H1 (cell line): ENCODE measurements at regions not wholly inside any gene's neighbourhood (a gene's known extent, or its start where the extent isn't known, plus 50 kb on each side); places are given as distances from the start of the nearest gene placed in this dataset.

ENCODE experiments used
- CTCF ChIA-PET: fragments of 300-600 bp; sonication (Branson Sonifier 250); formaldehyde crosslinking; loops from one replicate; lab custom pipeline; 2021; ENCODE audit not compliant: partially characterized antibody; lab: Charles Lee
- POLR2A ChIA-PET: fragments of 300-600 bp; sonication (Branson Sonifier 250); formaldehyde crosslinking; loops from one replicate; lab custom pipeline; 2021; ENCODE audit warnings: inconsistent platforms; ENCODE audit not compliant: partially characterized antibody; lab: Charles Lee
- DNase-seq, 2 experiments: peaks; one replicate each; pipeline versions ENCODE4 v3.0.0 to v3.0.0-alpha.2; 2010 to 2022; ENCODE audit warnings: low spot score in 2 of 2, low read depth in 1 of 2, mixed read lengths in 1 of 2
- FAIRE-seq: peaks from 2 replicates; lab custom pipeline; 2011; peaks lifted over from hg19 to GRCh38; lab: Jason Lieb, UNC
- H2AFZ ChIP-seq: 2 replicates; pipeline ENCODE4 v1.8.1; 2012; ENCODE audit warnings: low read length, inconsistent platforms
- H2AK5ac ChIP-seq: 2 replicates; pipeline ENCODE4 v1.6.1; 2013; ENCODE audit warnings: low read depth, low read length
- H2BK120ac ChIP-seq: replicated peaks from 2 replicates; pipeline ENCODE3; 2013; ENCODE audit warnings: low read depth, low read length, inconsistent platforms
- H2BK12ac ChIP-seq: 2 replicates; pipeline ENCODE4 v1.6.1; 2013; ENCODE audit warnings: low read depth, low read length
- H2BK15ac ChIP-seq: 2 replicates; pipeline ENCODE4 v1.6.1; 2013; ENCODE audit warnings: low read length
- H2BK20ac ChIP-seq: 2 replicates; pipeline ENCODE4 v1.6.1; 2013; ENCODE audit warnings: low read length
- H2BK5ac ChIP-seq: 2 replicates; pipeline ENCODE4 v1.6.1; 2013; ENCODE audit warnings: low read depth, low read length
- H3K14ac ChIP-seq: 2 replicates; pipeline ENCODE4 v1.6.1; 2013; ENCODE audit warnings: inconsistent platforms; ENCODE audit not compliant: insufficient read length
- H3K18ac ChIP-seq: 2 replicates; pipeline ENCODE4 v1.6.1; 2013; ENCODE audit warnings: low read length; ENCODE audit errors: extremely low read depth
- H3K23ac ChIP-seq: 2 replicates; pipeline ENCODE4 v1.6.1; 2013; ENCODE audit warnings: inconsistent platforms; ENCODE audit not compliant: insufficient read length
- H3K23me2 ChIP-seq: 2 replicates; pipeline ENCODE4 v1.6.1; 2013; ENCODE audit warnings: low read depth, low read length
- H3K27ac ChIP-seq: 2 replicates; pipeline ENCODE4 v1.6.1; 2011; ENCODE audit warnings: low read depth, low read length, inconsistent platforms
- H3K27me3 ChIP-seq, 4 experiments: replicated peaks in 1 of 4; 1 replicate in 1 of 4; 2 replicates in 3 of 4; pipeline versions ENCODE4 v1.6.1 to v1.8.1; 2011 to 2013; ENCODE audit warnings: low read length in 3 of 4, mild to moderate bottlenecking in 3 of 4, inconsistent platforms in 2 of 4, mixed read lengths in 2 of 4, moderate library complexity in 1 of 4; ENCODE audit not compliant: control insufficient read depth in 3 of 4, insufficient read depth in 3 of 4; ENCODE audit errors: extremely low read depth in 1 of 4
- H3K36me3 ChIP-seq, 4 experiments: 2 replicates each; pipeline versions ENCODE4 v1.6.1 to v1.8.1; 2011 to 2013; ENCODE audit warnings: mild to moderate bottlenecking in 4 of 4, low read length in 3 of 4, moderate library complexity in 2 of 4, control low read depth in 1 of 4, inconsistent platforms in 1 of 4; ENCODE audit not compliant: insufficient read depth in 4 of 4, control insufficient read depth in 2 of 4
- H3K4ac ChIP-seq: replicated peaks from 2 replicates; pipeline ENCODE3; 2013; ENCODE audit warnings: low read length, low read depth, mixed read lengths, inconsistent platforms; ENCODE audit not compliant: insufficient read length
- H3K4me1 ChIP-seq, 4 experiments: replicated peaks in 1 of 4; 1 replicate in 1 of 4; 2 replicates in 3 of 4; pipeline versions ENCODE4 v1.6.1 to v1.8.1; 2011 to 2013; ENCODE audit warnings: low read length in 3 of 4, inconsistent platforms in 2 of 4, mixed read lengths in 1 of 4; ENCODE audit not compliant: insufficient read depth in 4 of 4, control insufficient read depth in 3 of 4
- H3K4me2 ChIP-seq, 2 experiments: 2 replicates each; pipeline versions ENCODE4 v1.6.1 to v1.8.1; 2011 to 2013; ENCODE audit warnings: low read depth in 2 of 2, low read length in 2 of 2, control low read depth in 1 of 2, inconsistent platforms in 1 of 2, mild to moderate bottlenecking in 1 of 2; ENCODE audit not compliant: insufficient read depth in 1 of 2
- H3K4me3 ChIP-seq, 4 experiments: fragments of 200-600, 300-600 bp in 1 of 4; sonication (generic), shearing (Covaris generic), sonication (Bioruptor Twin) in 1 of 4; 2 replicates each; pipeline versions ENCODE4 v1.5.1 to v1.8.1; 2011 to 2016; ENCODE audit warnings: low read length in 4 of 4, low read depth in 3 of 4, control low read depth in 2 of 4, inconsistent platforms in 2 of 4, mild to moderate bottlenecking in 2 of 4, mixed read lengths in 1 of 4, moderate library complexity in 1 of 4; ENCODE audit not compliant: insufficient read depth in 2 of 4; ENCODE audit errors: extremely low read depth in 1 of 4
- H3K56ac ChIP-seq: replicated peaks from 2 replicates; pipeline ENCODE3; 2013; ENCODE audit warnings: low read depth, mild to moderate bottlenecking, mixed read lengths, low read length, inconsistent platforms; ENCODE audit not compliant: insufficient read length
- H3K79me1 ChIP-seq: 2 replicates; pipeline ENCODE4 v1.6.1; 2013; ENCODE audit warnings: low read depth, low read length, control low read depth
- H3K79me2 ChIP-seq, 2 experiments: 2 replicates each; pipeline versions ENCODE4 v1.6.1 to v1.8.1; 2012 to 2013; ENCODE audit warnings: low read length in 2 of 2, mild to moderate bottlenecking in 2 of 2, inconsistent platforms in 1 of 2; ENCODE audit not compliant: insufficient read depth in 2 of 2, control insufficient read depth in 1 of 2
- H3K9ac ChIP-seq, 4 experiments: replicated peaks in 1 of 4; 1 replicate in 1 of 4; 2 replicates in 3 of 4; pipeline versions ENCODE4 v1.6.1 to v1.8.1; 2011 to 2013; ENCODE audit warnings: low read depth in 3 of 4, low read length in 3 of 4, control low read depth in 2 of 4, mild to moderate bottlenecking in 2 of 4, moderate library complexity in 2 of 4, inconsistent platforms in 1 of 4; ENCODE audit errors: extremely low read depth in 1 of 4
- H3K9me3 ChIP-seq, 2 experiments: 2 replicates each; pipeline versions ENCODE4 v1.6.1 to v1.8.1; 2012 to 2013; ENCODE audit warnings: mild to moderate bottlenecking in 2 of 2, moderate library complexity in 2 of 2, control low read depth in 1 of 2, inconsistent platforms in 1 of 2, low read depth in 1 of 2, low read length in 1 of 2, mixed read lengths in 1 of 2; ENCODE audit not compliant: insufficient read depth in 2 of 2
- H4K20me1 ChIP-seq, 2 experiments: replicated peaks in 1 of 2; 2 replicates each; pipeline versions ENCODE3 to v1.8.1; 2011 to 2013; ENCODE audit warnings: inconsistent platforms in 2 of 2, low read length in 2 of 2, mild to moderate bottlenecking in 1 of 2; ENCODE audit not compliant: insufficient read depth in 2 of 2, control insufficient read depth in 1 of 2
- H4K5ac ChIP-seq: 2 replicates; pipeline ENCODE4 v1.6.1; 2013; ENCODE audit warnings: low read length, low read depth, mixed read lengths, inconsistent platforms; ENCODE audit not compliant: insufficient read length
- H4K8ac ChIP-seq: 2 replicates; pipeline ENCODE4 v1.8.0; 2013; ENCODE audit warnings: mild to moderate bottlenecking, moderate library complexity, low read length, inconsistent platforms; ENCODE audit not compliant: insufficient read depth; ENCODE audit errors: extremely low read depth
- H4K91ac ChIP-seq: replicated peaks from 2 replicates; pipeline ENCODE3; 2013; ENCODE audit warnings: low read length, mixed read lengths, inconsistent platforms; ENCODE audit not compliant: insufficient read length
- CBX5 ChIP-seq: fragments of 300-800, 300-1000 bp; sonication (generic); IDR thresholded peaks from 2 replicates; pipeline ENCODE4 v1.7.1; 2016; ENCODE audit warnings: antibody characterized with exemption, low read length, low read depth
- CBX8 ChIP-seq: fragments of 300-800, 300-1000 bp; sonication (generic); IDR thresholded peaks from 2 replicates; pipeline ENCODE4 v1.7.1; 2016; ENCODE audit warnings: low read depth, low read length, borderline replicate concordance
- CREB1 ChIP-seq: IDR thresholded peaks from 2 replicates; pipeline ENCODE4 v1.6.1; 2012; ENCODE audit warnings: inconsistent platforms
- EP300 ChIP-seq, 2 experiments: IDR thresholded peaks; 1 replicate in 1 of 2; 2 replicates in 1 of 2; pipeline ENCODE4 v1.6.1; 2011 to 2012; ENCODE audit warnings: low read depth in 2 of 2, low read length in 2 of 2, mild to moderate bottlenecking in 2 of 2, borderline replicate concordance in 1 of 2, inconsistent platforms in 1 of 2, moderate library complexity in 1 of 2
- GABPA ChIP-seq: IDR thresholded peaks from 2 replicates; pipeline ENCODE4 v1.6.1; 2011; ENCODE audit warnings: mild to moderate bottlenecking, low read length, moderate library complexity, borderline replicate concordance; ENCODE audit not compliant: insufficient read depth
- HDAC2 ChIP-seq, 2 experiments: fragments of 300-600 bp in 1 of 2; sonication (generic) in 1 of 2; IDR thresholded peaks; 2 replicates each; pipeline ENCODE4 v1.6.1; 2011 to 2012; ENCODE audit warnings: low read depth in 2 of 2, low read length in 2 of 2, mild to moderate bottlenecking in 2 of 2, moderate library complexity in 2 of 2, borderline replicate concordance in 1 of 2, inconsistent platforms in 1 of 2
- NANOG ChIP-seq: IDR thresholded peaks from 2 replicates; pipeline ENCODE4 v1.6.1; 2011; ENCODE audit warnings: low read length, low read depth, mild to moderate bottlenecking, inconsistent platforms; ENCODE audit not compliant: insufficient read depth, poor library complexity, severe bottlenecking
- NRF1 ChIP-seq: IDR thresholded peaks from 2 replicates; pipeline ENCODE4 v1.6.1; 2011; ENCODE audit warnings: mild to moderate bottlenecking, low read depth, low read length, improper control_type of control experiment
- POU5F1 ChIP-seq: IDR thresholded peaks from 2 replicates; pipeline ENCODE4 v1.6.1; 2011; ENCODE audit warnings: low read depth, mild to moderate bottlenecking, low read length, moderate library complexity
- RAD21 ChIP-seq, 2 experiments: IDR thresholded peaks in 1 of 2; conservative IDR thresholded peaks in 1 of 2; 2 replicates each; pipeline ENCODE4 v1.6.1; 2011; ENCODE audit warnings: low read depth in 2 of 2, low read length in 2 of 2, improper control_type of control experiment in 1 of 2, inconsistent platforms in 1 of 2, mild to moderate bottlenecking in 1 of 2, moderate library complexity in 1 of 2
- TAF1 ChIP-seq: IDR thresholded peaks from 2 replicates; pipeline ENCODE4 v1.6.1; 2011; ENCODE audit warnings: mild to moderate bottlenecking, low read depth, low read length
- TAF7 ChIP-seq: optimal IDR thresholded peaks from 2 replicates; pipeline ENCODE3; 2011; ENCODE audit warnings: low read depth, mild to moderate bottlenecking, inconsistent platforms, low read length, moderate library complexity, borderline replicate concordance
- ZNF274 ChIP-seq: IDR thresholded peaks from 2 replicates; pipeline ENCODE4 v1.7.0; 2012; ENCODE audit warnings: low read length, borderline replicate concordance; ENCODE audit errors: extremely low read depth
- TF ChIP-seq, protein P1 (sequence below): IDR thresholded peaks from 2 replicates; pipeline ENCODE4 v1.6.1; 2011; ENCODE audit warnings: low read length, improper control_type of control experiment

DNA sequence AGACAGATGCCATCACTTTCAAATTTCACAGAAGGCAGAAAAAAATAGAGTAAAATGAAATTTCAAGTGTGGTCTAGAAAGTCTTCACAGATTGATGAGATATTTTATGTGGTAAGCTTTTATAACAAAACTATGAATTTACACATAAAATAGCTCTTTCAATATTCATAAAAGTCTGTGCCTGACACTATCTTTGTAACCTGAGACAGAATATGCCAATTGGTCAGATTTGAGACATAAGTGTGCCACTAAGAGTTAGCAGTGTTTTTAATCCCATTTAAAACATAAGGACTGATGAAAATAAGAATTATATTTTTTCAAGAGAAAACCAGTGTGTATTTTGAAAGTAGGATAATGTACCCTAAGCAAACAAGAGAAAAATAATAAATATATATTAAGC lies 769.5 kb upstream of the LUZP2 start:
- no peak overlapping the region for H4K8ac ChIP-seq
- H2BK15ac ChIP-seq = no peak overlapping the region
- no peak overlapping the region for H3K4ac ChIP-seq
- no peaks in the 10 kb centered on the region for H3K27me3 ChIP-seq
- ChIA-PET POLR2A (no interaction called here), CTCF (no interaction called here)
- H3K36me3 ChIP-seq = no peaks in the 10 kb centered on the region
- H3K9me3 ChIP-seq = no peaks in the 10 kb centered on the region; a peak in 1 of 4 replicates
- H3K23me2 ChIP-seq = no peaks in the 10 kb centered on the region
- FAIRE-seq (no peak), DNase-seq (no peak)
- no peak overlapping the region for H2AK5ac ChIP-seq
- H2BK5ac ChIP-seq = no peak overlapping the region
- H3K56ac ChIP-seq = no peak overlapping the region
- no peak overlapping the region for H2AFZ ChIP-seq
- 0 out of 7 replicates have a peak, but pooled peaks cover 0 to 2% (median 0%) of the 10 kb centered on the region in 4 experiments for H3K4me1 ChIP-seq
- H3K18ac ChIP-seq = no peak overlapping the region
- no peak overlapping the region for H4K91ac ChIP-seq
- H4K20me1 ChIP-seq = no peaks in the 10 kb centered on the region
- H3K23ac ChIP-seq = no peak overlapping the region
- no peak overlapping the region for H2BK20ac ChIP-seq
- H3K79me1 ChIP-seq = no peaks in the 10 kb centered on the region
- no peak overlapping the region for H4K5ac ChIP-seq
- no peak overlapping the region for H3K4me3 ChIP-seq
- H3K9ac ChIP-seq = no peak overlapping the region
- H3K79me2 ChIP-seq = no peaks in the 10 kb centered on the region
- no peak overlapping the region for H2BK12ac ChIP-seq
- no peak overlapping the region for H3K27ac ChIP-seq
- no peak overlapping the region for H3K4me2 ChIP-seq
- no peak overlapping the region for H3K14ac ChIP-seq
- no peak overlapping the region for H2BK120ac ChIP-seq
- no peak for TF ChIP-seq CBX8
- TF ChIP-seq RAD21 (IDR thresholded peaks at IDR 0.05 in 1 of 2, conservative IDR thresholded peaks at IDR 0.05 in 1 of 2; ENCODE audit: low read depth in 2 of 2, low read length in 2 of 2) = no peak
- TF ChIP-seq HDAC2 (IDR thresholded peaks at IDR 0.05; ENCODE audit: borderline replicate concordance in 1 of 2, low read depth in 2 of 2, low read length in 2 of 2) = no peak
- no peak for TF ChIP-seq NRF1
- no peak for TF ChIP-seq CBX5
- no peak for TF ChIP-seq NANOG
- TF ChIP-seq POU5F1 = no peak
- no peak for TF ChIP-seq CREB1
- TF ChIP-seq GABPA = no peak
- TF ChIP-seq TAF1 = no peak
- TF ChIP-seq EP300 (IDR thresholded peaks at IDR 0.05; ENCODE audit: borderline replicate concordance in 1 of 2, low read depth in 2 of 2, low read length in 2 of 2) = no peak
- TF ChIP-seq ZNF274 = no peak
- no peak for TF ChIP-seq TAF7
- TF ChIP-seq, protein P1, sequence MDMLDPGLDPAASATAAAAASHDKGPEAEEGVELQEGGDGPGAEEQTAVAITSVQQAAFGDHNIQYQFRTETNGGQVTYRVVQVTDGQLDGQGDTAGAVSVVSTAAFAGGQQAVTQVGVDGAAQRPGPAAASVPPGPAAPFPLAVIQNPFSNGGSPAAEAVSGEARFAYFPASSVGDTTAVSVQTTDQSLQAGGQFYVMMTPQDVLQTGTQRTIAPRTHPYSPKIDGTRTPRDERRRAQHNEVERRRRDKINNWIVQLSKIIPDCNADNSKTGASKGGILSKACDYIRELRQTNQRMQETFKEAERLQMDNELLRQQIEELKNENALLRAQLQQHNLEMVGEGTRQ = no peak
